ENCODE measurements at regions not wholly inside any gene's neighbourhood (a gene's known extent, or its start where the extent isn't known, plus 50 kb on each side); places are given as distances from the start of the nearest gene placed in this dataset.

DNA sequence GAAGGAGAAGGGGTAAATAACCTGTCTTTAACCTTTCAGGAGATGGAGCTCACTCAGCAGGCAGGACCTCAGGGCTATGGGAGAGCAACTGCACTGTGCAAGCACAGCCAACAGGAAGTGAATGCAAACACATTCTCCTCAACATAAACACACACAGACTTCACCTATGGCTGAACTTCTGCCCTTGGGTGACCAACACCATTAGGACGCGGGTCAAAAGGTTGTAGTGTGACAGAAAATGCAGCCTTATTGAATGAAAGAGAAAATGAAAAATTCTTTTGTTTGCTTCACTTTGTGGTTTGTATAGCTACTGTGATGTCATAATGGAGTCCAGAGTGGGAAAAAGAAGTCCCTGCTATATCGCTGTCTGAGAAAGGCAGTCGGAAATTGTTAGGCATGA is 323.0 kb downstream of the NDFIP2 start:
- no peak overlapping the region for H3K4me3 ChIP-seq
- no peak overlapping the region for H3K27ac ChIP-seq
- H3K27me3 ChIP-seq: no peaks in the 10 kb centered on the region
- H3K9me3 ChIP-seq: peaks cover 0 to 5% of the 10 kb centered on the region in 2 donors
- H3K4me1 ChIP-seq: no peaks in the 10 kb centered on the region
- no peaks in the 10 kb centered on the region for H3K36me3 ChIP-seq
- no peak for DNase-seq (ENCODE audit: low spot score in 2 of 2)
- TF ChIP-seq, protein P1, sequence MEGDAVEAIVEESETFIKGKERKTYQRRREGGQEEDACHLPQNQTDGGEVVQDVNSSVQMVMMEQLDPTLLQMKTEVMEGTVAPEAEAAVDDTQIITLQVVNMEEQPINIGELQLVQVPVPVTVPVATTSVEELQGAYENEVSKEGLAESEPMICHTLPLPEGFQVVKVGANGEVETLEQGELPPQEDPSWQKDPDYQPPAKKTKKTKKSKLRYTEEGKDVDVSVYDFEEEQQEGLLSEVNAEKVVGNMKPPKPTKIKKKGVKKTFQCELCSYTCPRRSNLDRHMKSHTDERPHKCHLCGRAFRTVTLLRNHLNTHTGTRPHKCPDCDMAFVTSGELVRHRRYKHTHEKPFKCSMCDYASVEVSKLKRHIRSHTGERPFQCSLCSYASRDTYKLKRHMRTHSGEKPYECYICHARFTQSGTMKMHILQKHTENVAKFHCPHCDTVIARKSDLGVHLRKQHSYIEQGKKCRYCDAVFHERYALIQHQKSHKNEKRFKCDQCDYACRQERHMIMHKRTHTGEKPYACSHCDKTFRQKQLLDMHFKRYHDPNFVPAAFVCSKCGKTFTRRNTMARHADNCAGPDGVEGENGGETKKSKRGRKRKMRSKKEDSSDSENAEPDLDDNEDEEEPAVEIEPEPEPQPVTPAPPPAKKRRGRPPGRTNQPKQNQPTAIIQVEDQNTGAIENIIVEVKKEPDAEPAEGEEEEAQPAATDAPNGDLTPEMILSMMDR (IDR thresholded peaks at IDR 0.05): no peak
- no peak for TF ChIP-seq POLR2AphosphoS5 (IDR thresholded peaks at IDR 0.05)
- no peak for TF ChIP-seq POLR2A (IDR thresholded peaks at IDR 0.05)
- intact Hi-C loops (cut with DNase I; ENCODE audit: low total_unique reads): no loop called here

DNA sequence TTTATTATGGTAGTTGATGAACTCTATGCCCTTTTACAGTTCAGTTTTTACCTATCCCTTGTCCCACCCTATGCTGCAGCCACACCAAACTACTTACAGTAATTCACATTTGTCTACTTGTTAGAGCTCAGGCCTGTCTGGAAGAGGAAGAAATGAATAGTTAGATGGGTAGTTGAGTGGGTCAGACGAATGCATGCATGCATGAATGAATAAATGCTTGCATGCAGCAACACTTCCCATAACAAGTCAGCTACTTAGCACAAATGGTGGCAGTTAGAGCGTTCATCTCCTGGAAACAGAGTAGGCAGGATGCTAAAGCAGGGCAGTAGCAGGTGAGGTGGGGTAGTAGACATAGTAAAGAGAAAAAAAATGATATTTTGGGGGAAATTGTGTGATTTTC is 322.3 kb downstream of the NDFIP2 start:
- Histone ChIP-seq H3K27me3 (no peaks in the 10 kb centered on the region), H3K4me1 (no peaks in the 10 kb centered on the region), H3K4me3 (no peak overlapping the region), H3K27ac (no peak overlapping the region), H3K9me3 (peaks cover 0 to under 1% of the 10 kb centered on the region in 2 donors), H3K36me3 (no peaks in the 10 kb centered on the region)
- no peak for DNase-seq (ENCODE audit: low spot score in 2 of 2)
- TF ChIP-seq POLR2AphosphoS5 (IDR thresholded peaks at IDR 0.05) (no peak), POLR2A (IDR thresholded peaks at IDR 0.05) (no peak)
- TF ChIP-seq, protein P1 (IDR thresholded peaks at IDR 0.05): no peak
- intact Hi-C loops (cut with DNase I; ENCODE audit: low total_unique reads): no loop called here

DNA sequence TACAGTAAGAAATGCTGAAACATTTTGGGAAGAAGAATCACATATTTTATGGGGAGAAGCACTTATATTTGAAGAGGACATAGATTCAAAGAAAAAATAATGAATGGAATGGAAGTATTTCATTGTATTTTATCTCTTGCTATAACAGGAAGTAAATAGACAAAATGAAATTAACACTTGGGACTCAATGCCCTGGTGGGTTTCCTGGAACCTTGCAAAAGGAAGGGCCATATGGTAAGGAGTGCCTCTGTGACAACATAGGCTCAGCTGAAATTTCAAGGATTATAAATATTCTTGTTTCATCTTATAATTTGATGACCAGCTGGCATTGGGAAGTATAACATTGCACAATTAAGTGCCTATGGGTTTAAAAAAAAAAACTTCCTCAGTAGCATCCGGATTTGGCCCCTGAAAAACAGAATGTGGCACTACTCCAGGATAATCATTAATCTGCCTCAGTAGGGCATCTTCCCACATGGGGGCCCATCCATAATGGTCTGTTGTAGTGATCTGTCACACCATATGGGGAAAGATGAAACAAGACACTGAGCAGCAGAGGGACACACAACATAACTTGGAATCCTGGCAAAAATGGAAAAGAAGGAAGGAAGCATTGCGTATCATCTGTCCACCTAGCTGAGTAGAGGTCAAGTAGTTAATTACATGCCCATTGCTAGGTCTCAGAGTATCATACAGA is 321.6 kb downstream of the NDFIP2 start:
- Histone ChIP-seq H3K27ac (no peak overlapping the region), H3K27me3 (no peaks in the 10 kb centered on the region), H3K4me3 (no peak overlapping the region), H3K9me3 (no peaks in the 10 kb centered on the region), H3K36me3 (no peaks in the 10 kb centered on the region), H3K4me1 (no peaks in the 10 kb centered on the region)
- TF ChIP-seq, protein P1 (IDR thresholded peaks at IDR 0.05): no peak
- no peak for TF ChIP-seq POLR2AphosphoS5 (IDR thresholded peaks at IDR 0.05)
- TF ChIP-seq POLR2A (IDR thresholded peaks at IDR 0.05): no peak
- DNase-seq (ENCODE audit: low spot score in 2 of 2): no peak
- intact Hi-C loops (cut with DNase I; ENCODE audit: low total_unique reads): no loop called here

DNA sequence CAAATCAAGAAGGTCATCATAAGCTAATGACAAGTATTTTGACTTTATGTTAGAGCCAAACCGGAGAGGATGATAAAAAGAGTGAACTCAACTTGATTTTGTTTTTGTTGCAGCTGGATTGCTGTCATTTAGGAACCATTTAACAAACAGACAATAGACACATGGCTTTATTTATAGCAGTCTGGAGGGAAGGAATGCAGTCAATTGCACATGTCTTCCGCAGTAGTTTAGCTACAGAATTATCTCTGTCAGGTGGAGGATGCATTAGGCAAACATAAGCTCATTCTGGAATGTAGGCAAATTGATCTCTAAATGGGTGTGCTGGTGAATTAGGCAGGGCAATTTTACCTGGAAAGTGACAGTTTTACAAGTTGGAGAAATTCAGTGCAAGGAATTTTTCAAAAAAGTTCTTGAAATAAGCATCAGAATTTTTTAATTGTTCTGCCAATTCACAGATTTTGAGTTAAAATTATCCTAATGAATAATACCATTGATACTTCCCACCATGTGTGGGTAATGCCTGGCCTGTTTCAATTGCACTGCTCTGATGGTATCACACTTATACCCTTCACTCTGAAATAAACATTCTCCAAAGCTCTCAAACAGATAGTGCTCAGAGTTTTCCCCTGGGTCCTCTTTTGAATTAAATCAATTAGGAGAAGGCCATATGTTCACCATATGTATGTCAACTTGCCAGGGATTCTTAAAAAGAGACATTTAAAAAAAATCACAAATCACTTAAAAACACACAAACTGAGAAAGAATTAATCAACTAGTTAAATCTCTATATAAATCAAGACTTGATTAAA is 318.3 kb downstream of the NDFIP2 start:
- no peak overlapping the region for H3K27ac ChIP-seq
- no peaks in the 10 kb centered on the region for H3K9me3 ChIP-seq
- H3K27me3 ChIP-seq: no peaks in the 10 kb centered on the region
- no peak overlapping the region for H3K4me3 ChIP-seq
- DNase-seq (ENCODE audit: low spot score in 2 of 2): no peak
- no peaks in the 10 kb centered on the region for H3K4me1 ChIP-seq
- intact Hi-C loops (cut with DNase I; ENCODE audit: low total_unique reads): no loop called here
- TF ChIP-seq POLR2A (IDR thresholded peaks at IDR 0.05): no peak
- TF ChIP-seq, protein P1 (IDR thresholded peaks at IDR 0.05): no peak
- TF ChIP-seq POLR2AphosphoS5 (IDR thresholded peaks at IDR 0.05): no peak
- no peaks in the 10 kb centered on the region for H3K36me3 ChIP-seq

DNA sequence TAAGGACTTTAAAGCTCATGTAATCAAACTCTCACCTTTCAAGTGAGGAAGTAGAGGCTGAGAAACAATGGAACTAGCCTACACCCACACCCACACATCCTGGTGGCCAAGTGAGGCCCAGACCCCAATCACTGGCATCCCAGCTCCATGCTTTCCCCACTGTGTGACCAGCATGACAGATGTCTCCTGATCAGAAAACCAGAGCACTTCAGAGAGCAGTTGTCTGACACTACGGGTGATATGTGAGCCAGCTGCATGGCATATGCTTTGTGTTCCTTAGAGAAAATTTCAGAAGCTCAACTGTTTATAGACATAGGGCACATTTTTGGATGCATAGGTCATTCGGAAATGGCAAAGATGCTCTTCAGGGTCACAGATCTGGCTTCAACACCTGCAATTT is 315.2 kb downstream of the NDFIP2 start:
- TF ChIP-seq POLR2AphosphoS5 (IDR thresholded peaks at IDR 0.05): no peak
- TF ChIP-seq POLR2A (IDR thresholded peaks at IDR 0.05): no peak
- TF ChIP-seq, protein P1 (IDR thresholded peaks at IDR 0.05): no peak
- no peaks in the 10 kb centered on the region for H3K9me3 ChIP-seq
- no peaks in the 10 kb centered on the region for H3K36me3 ChIP-seq
- H3K27me3 ChIP-seq: no peaks in the 10 kb centered on the region
- H3K27ac ChIP-seq: no peak overlapping the region
- DNase-seq (ENCODE audit: low spot score in 2 of 2): no peak
- no peak overlapping the region for H3K4me3 ChIP-seq
- H3K4me1 ChIP-seq: no peaks in the 10 kb centered on the region
- intact Hi-C loops (cut with DNase I; ENCODE audit: low total_unique reads): no loop called here

All from breast epithelium (tissue), 4 donors.